BJ (cell line): ENCODE measurements at regions not wholly inside any gene's neighbourhood (a gene's known extent, or its start where the extent isn't known, plus 50 kb on each side); places are given as distances from the start of the nearest gene placed in this dataset.

ENCODE experiments used
- CTCF ChIA-PET: fragments of 350-600 bp; formaldehyde crosslinking; extraction: SDS; loops from one replicate; lab custom pipeline; 2021; ENCODE audit warnings: antibody characterized with exemption, inconsistent platforms; lab: Yijun Ruan, JAX
- POLR2A ChIA-PET: fragments of 300-600 bp; sonication (Branson Sonifier 250); formaldehyde crosslinking; extraction: SDS; loops from one replicate; lab custom pipeline; 2021; ENCODE audit warnings: antibody characterized with exemption; lab: Charles Lee
- DNase-seq: peaks from one replicate; pipeline ENCODE4 v3.0.0-alpha.2; 2011; ENCODE audit warnings: low read depth
- H3K27me3 ChIP-seq: 2 replicates; pipeline ENCODE4 v1.6.0; 2011; ENCODE audit warnings: low read length; ENCODE audit not compliant: control insufficient read depth, insufficient read depth
- H3K36me3 ChIP-seq: 2 replicates; pipeline ENCODE4 v1.5.1; 2011; ENCODE audit warnings: low read length; ENCODE audit not compliant: control insufficient read depth, insufficient read depth
- H3K4me3 ChIP-seq: 2 replicates; pipeline ENCODE4 v1.5.1; 2011; ENCODE audit warnings: low read depth, mild to moderate bottlenecking, control low read depth, low read length
- CTCF ChIP-seq: IDR thresholded peaks from 2 replicates; pipeline ENCODE4 v1.5.1; 2011; ENCODE audit warnings: low read depth, mild to moderate bottlenecking, control low read depth, inconsistent platforms, low read length, moderate library complexity; ENCODE audit not compliant: insufficient read depth

GRCh38 chr1:217018648-217019047, 295.4 kb upstream of the ESRRG start:
- H3K27me3 ChIP-seq: no peaks in the 10 kb centered on the region
- no peaks in the 10 kb centered on the region for H3K36me3 ChIP-seq
- no peak for DNase-seq
- TF ChIP-seq CTCF: no peak
- no peak overlapping the region for H3K4me3 ChIP-seq
- ChIA-PET CTCF (interaction anchor here (1.2 kb wide), 1 partner anchor 13 kb away, joined by 3 read pairs; no protein-coding TSS in a partner anchor), POLR2A (no interaction called here)

- Histone ChIP-seq H3K27me3 (no peaks in the 10 kb centered on the region), H3K4me3 (no peak overlapping the region), H3K36me3 (no peaks in the 10 kb centered on the region)
- CTCF ChIA-PET: no interaction called here
- POLR2A ChIA-PET: no interaction called here
- TF ChIP-seq CTCF: no peak
- no peak for DNase-seq
Measured at GRCh38 chr1:217017165-217017564, 293.9 kb upstream of the ESRRG start.

- ChIA-PET CTCF (no interaction called here), POLR2A (no interaction called here)
Measured at GRCh38 chr1:217014066-217014465, 290.8 kb upstream of the ESRRG start.

GRCh38 chr1:217012659-217013058, 289.4 kb upstream of the ESRRG start:
- ChIA-PET POLR2A (no interaction called here), CTCF (interaction anchor here (0.5 kb wide), 1 partner anchor 1603 kb away, joined by 3 read pairs; no protein-coding TSS in a partner anchor)
- TF ChIP-seq CTCF: no peak
- no peak for DNase-seq
- no peaks in the 10 kb centered on the region for H3K27me3 ChIP-seq
- no peaks in the 10 kb centered on the region for H3K36me3 ChIP-seq
- no peak overlapping the region for H3K4me3 ChIP-seq

More at GRCh38 chr1:217014066-217014465, 290.8 kb upstream of the ESRRG start:
- no peak for DNase-seq
- no peaks in the 10 kb centered on the region for H3K27me3 ChIP-seq
- no peak for TF ChIP-seq CTCF
- H3K4me3 ChIP-seq: no peak overlapping the region
- no peaks in the 10 kb centered on the region for H3K36me3 ChIP-seq

GRCh38 chr1:217011097-217011496, 287.9 kb upstream of the ESRRG start:
- DNase-seq: no peak
- CTCF ChIA-PET: no interaction called here
- POLR2A ChIA-PET: no interaction called here
- Histone ChIP-seq H3K27me3 (no peaks in the 10 kb centered on the region), H3K36me3 (no peaks in the 10 kb centered on the region), H3K4me3 (no peak overlapping the region)
- no peak for TF ChIP-seq CTCF
